Heart left ventricle (tissue), 16 donors: ENCODE measurements at regions not wholly inside any gene's neighbourhood (a gene's known extent, or its start where the extent isn't known, plus 50 kb on each side); places are given as distances from the start of the nearest gene placed in this dataset.

Experiments
- ATAC-seq, 4 donors: fragments of 200-7000 bp; cut with Tn5 transposase; one replicate each; pipeline ENCODE4 v1.9.1; 2020 to 2022; ENCODE audit warnings: moderate library complexity in 4 of 4, mild to moderate bottlenecking in 3 of 4, moderate number of reproducible peaks in 1 of 4
- DNase-seq, 5 donors: peaks; one replicate each; pipeline ENCODE4 v3.0.0-alpha.2; 2020
- H3K27ac ChIP-seq, 12 donors: fragments of 200-600 bp; sonication (generic) in 4 of 12; one replicate each; pipeline versions ENCODE4 v1.5.0 to v1.8.0; 2016 to 2022; ENCODE audit warnings: mild to moderate bottlenecking in 2 of 12
- H3K27me3 ChIP-seq, 9 donors: fragments of 200-600 bp; sonication (generic) in 2 of 9; one replicate each; pipeline versions ENCODE4 v1.5.1 to v1.8.0; 2016 to 2022; ENCODE audit warnings: mild to moderate bottlenecking in 3 of 9
- H3K36me3 ChIP-seq, 9 donors: fragments of 200-600 bp; sonication (generic) in 2 of 9; one replicate each; pipeline versions ENCODE4 v1.5.0 to v1.8.0; 2018 to 2022; ENCODE audit warnings: mild to moderate bottlenecking in 2 of 9
- H3K4me1 ChIP-seq, 12 donors: fragments of 200-600 bp; sonication (generic) in 4 of 12; one replicate each; pipeline versions ENCODE4 v1.5.0 to v1.8.0; 2016 to 2022; ENCODE audit warnings: mild to moderate bottlenecking in 3 of 12
- H3K4me3 ChIP-seq, 12 donors: fragments of 200-600 bp; sonication (generic) in 4 of 12; one replicate each; pipeline versions ENCODE4 v1.5.0 to v1.8.0; 2017 to 2022; ENCODE audit warnings: mild to moderate bottlenecking in 9 of 12, moderate library complexity in 4 of 12
- H3K9me3 ChIP-seq, 12 donors: fragments of 200-600 bp; sonication (generic) in 4 of 12; one replicate each; pipeline versions ENCODE4 v1.5.0 to v1.8.0; 2016 to 2022; ENCODE audit warnings: mild to moderate bottlenecking in 1 of 12
- POLR2A ChIP-seq, 2 donors: fragments of 450-650 bp; IDR thresholded peaks; one replicate each; pipeline ENCODE4 v1.6.1; 2017; ENCODE audit warnings: antibody characterized with exemption in 2 of 2, mild to moderate bottlenecking in 2 of 2, moderate library complexity in 2 of 2
- WGBS, 4 donors: extraction: QIAGEN DNeasy Blood & Tissue Kit in 2 of 4; methylation state at CpG; one replicate each; pipeline versions ENCODE4 v1.1.5 to v1.1.7; 2013 to 2018; 5-methylcytosine and 5-hydroxymethylcytosine counted together
- intact Hi-C, 10 donors: fragments of 100-400 bp; cut with DNase I; formaldehyde crosslinking; loops; one replicate each; pipeline versions ENCODE4 v1.11.1 to v1.14.2; 2022
- TF ChIP-seq, protein P1 (sequence below), 12 donors: fragments of 200-600 bp; sonication (generic) in 4 of 12; IDR thresholded peaks; one replicate each; pipeline versions ENCODE4 v1.5.0 to v1.8.0; 2018 to 2022; ENCODE audit warnings: antibody characterized with exemption in 12 of 12, mild to moderate bottlenecking in 5 of 12
- donor health status: ischemic (EF 13 %, LVEDD 7.1; RV severe dilation, severe dysfunction).
- donor health status: healthy with polysubstance abuse.
- donor health status: DM: no; HTN: yes; CAD: no.
- donor health status: DM: no; HTN: no; CAD: no.
- donor health status: ischemic (EF 25% LVEDD 6.9; RV normal size, moderate dysfunction).
- donor health status: ischemic (EF 25% LVEDD 5.7; RV mildly dilated, moderate dysfunction).
- donor health status: healthy.
- donor health status: DM: yes; HTN: yes; CAD: no.
- donor health status: ischemic (EF 35%, LVEDD 5.7; RV mildly dilated, moderate dysfunction).
- donor health status: nonischemic (EF 11% LVEDD 7.7; RV severe dilation, severe dysfunction).
- donor health status: DM: yes; HTN: yes; CAD: no.
- donor health status: PGD.
- donor health status: ischemic (EF 29% LVEDD 5.4; RV normal size, mild dysfunction).
- donor health status: nonischemic (EF 23%, LVEDD 6.1; RV moderate dilation, normal function).

DNA sequence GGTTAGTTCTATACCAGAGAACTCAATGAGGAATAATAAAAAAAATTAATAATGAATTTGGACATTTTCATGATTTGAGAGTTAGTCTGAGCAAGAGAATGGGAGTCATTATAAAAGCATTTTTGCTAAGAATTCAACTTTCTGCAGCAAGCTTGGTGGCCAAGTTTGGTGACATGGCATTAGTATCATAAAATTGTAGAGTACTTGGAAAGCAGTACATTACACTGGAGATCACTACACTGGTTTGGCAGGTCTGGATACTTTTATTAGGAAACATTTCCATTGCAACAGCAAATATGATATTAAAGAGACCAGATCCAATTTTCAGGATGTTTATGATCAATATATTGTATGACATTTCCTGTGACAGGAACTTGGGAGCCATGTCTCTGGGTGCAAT is 249.1 kb upstream of the INTU start:
- intact Hi-C loops = no loop called here
- no peaks in the 10 kb centered on the region for H3K27me3 ChIP-seq
- no peaks in the 10 kb centered on the region for H3K4me1 ChIP-seq
- ATAC-seq (no peak), DNase-seq (no peak)
- no peak overlapping the region for H3K27ac ChIP-seq
- no peaks in the 10 kb centered on the region for H3K9me3 ChIP-seq
- no peak overlapping the region for H3K4me3 ChIP-seq
- no peaks in the 10 kb centered on the region for H3K36me3 ChIP-seq
- TF ChIP-seq, protein P1, sequence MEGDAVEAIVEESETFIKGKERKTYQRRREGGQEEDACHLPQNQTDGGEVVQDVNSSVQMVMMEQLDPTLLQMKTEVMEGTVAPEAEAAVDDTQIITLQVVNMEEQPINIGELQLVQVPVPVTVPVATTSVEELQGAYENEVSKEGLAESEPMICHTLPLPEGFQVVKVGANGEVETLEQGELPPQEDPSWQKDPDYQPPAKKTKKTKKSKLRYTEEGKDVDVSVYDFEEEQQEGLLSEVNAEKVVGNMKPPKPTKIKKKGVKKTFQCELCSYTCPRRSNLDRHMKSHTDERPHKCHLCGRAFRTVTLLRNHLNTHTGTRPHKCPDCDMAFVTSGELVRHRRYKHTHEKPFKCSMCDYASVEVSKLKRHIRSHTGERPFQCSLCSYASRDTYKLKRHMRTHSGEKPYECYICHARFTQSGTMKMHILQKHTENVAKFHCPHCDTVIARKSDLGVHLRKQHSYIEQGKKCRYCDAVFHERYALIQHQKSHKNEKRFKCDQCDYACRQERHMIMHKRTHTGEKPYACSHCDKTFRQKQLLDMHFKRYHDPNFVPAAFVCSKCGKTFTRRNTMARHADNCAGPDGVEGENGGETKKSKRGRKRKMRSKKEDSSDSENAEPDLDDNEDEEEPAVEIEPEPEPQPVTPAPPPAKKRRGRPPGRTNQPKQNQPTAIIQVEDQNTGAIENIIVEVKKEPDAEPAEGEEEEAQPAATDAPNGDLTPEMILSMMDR (IDR thresholded peaks at IDR 0.05) = no peak
- TF ChIP-seq POLR2A (IDR thresholded peaks at IDR 0.05) = no peak

- DNase-seq (no peak), ATAC-seq (no peak)
- Histone ChIP-seq H3K4me3 (no peak overlapping the region), H3K4me1 (no peaks in the 10 kb centered on the region), H3K27me3 (no peaks in the 10 kb centered on the region), H3K27ac (no peak overlapping the region), H3K9me3 (no peaks in the 10 kb centered on the region), H3K36me3 (no peaks in the 10 kb centered on the region)
- WGBS, 4 donors = 75 to 82% (median 79%) methylated on average over 2 of the region's 2 CpGs
- no peak for TF ChIP-seq POLR2A (IDR thresholded peaks at IDR 0.05)
- TF ChIP-seq, protein P1 (IDR thresholded peaks at IDR 0.05) = no peak
- intact Hi-C loops = loop anchor here in 1 of 10 donors (10.0 kb wide), 1 partner anchor 1170 kb away; no protein-coding TSS in a partner anchor
Observed at GRCh38 chr4:127394516-127394915, 238.2 kb upstream of the INTU start.

DNA sequence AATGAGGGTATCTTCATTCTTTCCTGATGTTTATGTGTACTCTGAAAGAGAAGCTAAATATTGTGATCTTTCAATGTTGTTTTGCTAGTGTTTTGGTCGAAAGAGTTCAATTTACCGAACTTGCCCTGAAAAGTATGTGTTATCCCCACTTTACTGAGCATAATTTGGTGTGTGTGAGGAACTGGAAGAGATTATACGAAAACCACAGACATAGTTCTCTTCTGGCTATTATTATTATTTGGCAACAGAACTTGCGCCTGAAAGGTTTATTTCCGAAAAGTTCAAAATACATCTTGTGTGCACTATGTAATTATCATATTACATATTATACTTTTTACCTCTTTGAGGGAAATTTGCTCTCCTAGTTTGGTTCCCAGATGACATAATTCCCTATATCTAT is 232.5 kb upstream of the INTU start:
- H3K9me3 ChIP-seq = no peaks in the 10 kb centered on the region
- no peak for ATAC-seq
- no peak overlapping the region for H3K4me3 ChIP-seq
- no peak overlapping the region for H3K27ac ChIP-seq
- no peaks in the 10 kb centered on the region for H3K27me3 ChIP-seq
- intact Hi-C loops = no loop called here
- no peaks in the 10 kb centered on the region for H3K36me3 ChIP-seq
- TF ChIP-seq, protein P1 (IDR thresholded peaks at IDR 0.05) = no peak
- TF ChIP-seq POLR2A (IDR thresholded peaks at IDR 0.05) = no peak
- 92 to 95% (median 93%) methylated on average over 5 of the region's 5 CpGs for WGBS, 4 donors
- H3K4me1 ChIP-seq = peaks cover 0 to 3% (median 0%) of the 10 kb centered on the region in 12 donors
- DNase-seq = no peak

DNA sequence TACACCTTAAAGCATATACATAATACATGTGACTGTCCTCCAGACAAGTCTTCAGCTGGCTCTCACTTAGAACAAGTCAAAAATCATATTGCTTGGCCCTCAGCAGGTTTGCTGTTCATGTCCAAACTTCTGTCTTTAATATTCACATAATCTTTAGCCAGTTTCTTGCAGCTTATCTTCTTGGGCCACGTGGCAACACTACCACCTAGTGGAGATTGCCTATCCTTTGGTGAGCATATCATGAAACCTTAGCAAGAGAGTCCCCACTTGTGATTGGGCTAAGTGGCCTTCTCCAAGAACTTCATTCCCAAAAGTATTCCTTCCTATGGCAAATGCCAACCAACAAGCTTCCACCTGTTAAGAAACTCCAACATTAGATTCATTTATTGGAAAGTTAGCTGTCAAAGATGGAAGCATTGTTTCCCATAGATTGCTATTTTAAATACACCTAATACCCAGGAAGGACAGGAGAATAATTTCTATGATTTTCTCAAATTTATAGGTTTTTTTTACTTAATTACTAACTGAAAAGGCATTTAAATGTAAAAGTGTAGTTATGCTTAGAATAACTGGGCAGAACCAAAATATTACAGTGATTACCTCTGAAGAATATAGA is 231.9 kb upstream of the INTU start:
- intact Hi-C loops = no loop called here
- Histone ChIP-seq H3K27ac (no peak overlapping the region), H3K4me1 (peaks cover 0 to 3% (median 0%) of the 10 kb centered on the region in 12 donors), H3K27me3 (no peaks in the 10 kb centered on the region), H3K9me3 (no peaks in the 10 kb centered on the region), H3K4me3 (no peak overlapping the region), H3K36me3 (no peaks in the 10 kb centered on the region)
- 3 to 8% (median 6%) methylated on average over 1 of the region's 1 CpG for WGBS, 4 donors
- TF ChIP-seq POLR2A (IDR thresholded peaks at IDR 0.05) = no peak
- TF ChIP-seq, protein P1 (IDR thresholded peaks at IDR 0.05) = peak; percentile 29 to 73 (median 60)
- ATAC-seq (peak in 2 of 4 donors; percentile 50 to 56), DNase-seq (peak in 4 of 5 donors; percentile 26 to 41 (median 32))
